Psoas muscle (tissue), 7 donors: ENCODE measurements at regions not wholly inside any gene's neighbourhood (a gene's known extent, or its start where the extent isn't known, plus 50 kb on each side); places are given as distances from the start of the nearest gene placed in this dataset.

Source experiments
- ATAC-seq, 4 donors: fragments of 200-7000 bp; cut with Tn5 transposase; one replicate each; pipeline ENCODE4 v1.9.1; 2020; ENCODE audit warnings: moderate library complexity in 3 of 4, mild to moderate bottlenecking in 2 of 4
- DNase-seq, 2 donors: peaks; one replicate each; pipeline ENCODE4 v3.0.0-alpha.2; 2020
- H3K27ac ChIP-seq: fragments of 200-600 bp; one replicate; pipeline ENCODE4 v1.8.0; 2022
- H3K27me3 ChIP-seq, 3 donors: fragments of 200-600 bp in 1 of 3; one replicate each; pipeline versions ENCODE4 v1.6.1 to v1.8.0; 2013 to 2022; ENCODE audit warnings: low read length in 2 of 3, mild to moderate bottlenecking in 2 of 3, moderate library complexity in 1 of 3; ENCODE audit not compliant: insufficient read depth in 3 of 3
- H3K36me3 ChIP-seq, 2 donors: fragments of 200-600 bp in 1 of 2; one replicate each; pipeline versions ENCODE4 v1.6.1 to v1.8.0; 2013 to 2022; ENCODE audit warnings: low read depth in 1 of 2, mild to moderate bottlenecking in 1 of 2, moderate library complexity in 1 of 2; ENCODE audit not compliant: insufficient read depth in 1 of 2
- H3K4me1 ChIP-seq: fragments of 200-600 bp; one replicate; pipeline ENCODE4 v1.8.0; 2022
- H3K4me3 ChIP-seq: fragments of 200-600 bp; one replicate; pipeline ENCODE4 v1.8.0; 2022; ENCODE audit warnings: mild to moderate bottlenecking
- H3K9me3 ChIP-seq: fragments of 200-600 bp; one replicate; pipeline ENCODE4 v1.8.0; 2022
- CTCF ChIP-seq: fragments of 200-600 bp; IDR thresholded peaks from one replicate; pipeline ENCODE4 v1.8.0; 2022; ENCODE audit warnings: antibody characterized with exemption
- WGBS, 3 donors: extraction: QIAGEN DNeasy Blood & Tissue Kit; methylation state at CpG; one replicate each; pipeline versions ENCODE4 v1.1.6 to v1.1.7; 2013; 5-methylcytosine and 5-hydroxymethylcytosine counted together
- intact Hi-C, 2 donors: fragments of 100-400 bp; cut with DNase I; formaldehyde crosslinking; loops; one replicate each; pipeline versions ENCODE4 v1.11.0 to v1.14.2; 2022
- donor health status: healthy with polysubstance abuse.
- donor health status: DM: no; HTN: no; CAD: no; lungs with moderate emphysema.
- donor health status: Bipolar disorder and iron deficiency.
- donor health status: healthy.
- donor health status: DM: yes; HTN: yes; CAD: no.
- donor health status: DM: no; HTN: no; CAD: no.
- donor health status: DM: yes; HTN: yes; CAD: no.

GRCh38 chr13:34070544-34071303 lies 252.8 kb downstream of the RFC3 start:
- H3K36me3 ChIP-seq, result no peaks in the 10 kb centered on the region
- H3K27me3 ChIP-seq, result no peaks in the 10 kb centered on the region
- WGBS, 3 donors, result 28 to 38% (median 38%) methylated on average over 2 of the region's 2 CpGs
- H3K4me3 ChIP-seq, result no peak overlapping the region
- no peaks in the 10 kb centered on the region for H3K4me1 ChIP-seq
- no peak for ATAC-seq
- H3K27ac ChIP-seq, result no peak overlapping the region
- no peaks in the 10 kb centered on the region for H3K9me3 ChIP-seq
- intact Hi-C loops, result no loop called here
- no peak for DNase-seq
- no peak for TF ChIP-seq CTCF

- Histone ChIP-seq H3K27ac (no peak overlapping the region), H3K4me3 (no peak overlapping the region), H3K36me3 (no peaks in the 10 kb centered on the region), H3K27me3 (no peaks in the 10 kb centered on the region), H3K9me3 (no peaks in the 10 kb centered on the region), H3K4me1 (no peaks in the 10 kb centered on the region)
- ATAC-seq, result no peak
- intact Hi-C loops, result loop anchor here in 1 of 2 donors (2.0 kb wide), 1 partner anchor 276 kb away; no protein-coding TSS in a partner anchor
- TF ChIP-seq CTCF, result no peak
- no peak for DNase-seq
- WGBS, 3 donors, result 96 to 97% (median 97%) methylated on average over 1 of the region's 1 CpG
Observed at GRCh38 chr13:34076319-34076718, 258.4 kb downstream of the RFC3 start.

- DNase-seq (no peak), ATAC-seq (no peak)
- TF ChIP-seq CTCF, result peak; percentile 44
- no peak overlapping the region for H3K27ac ChIP-seq
- 12 to 24% (median 18%) methylated on average over 4 of the region's 4 CpGs for WGBS, 3 donors
- H3K36me3 ChIP-seq, result no peaks in the 10 kb centered on the region
- intact Hi-C loops, result loop anchor here in 1 of 2 donors (2.0 kb wide), 1 partner anchor 276 kb away; no protein-coding TSS in a partner anchor
- no peak overlapping the region for H3K4me3 ChIP-seq
- H3K9me3 ChIP-seq, result no peaks in the 10 kb centered on the region
- no peaks in the 10 kb centered on the region for H3K4me1 ChIP-seq
- no peaks in the 10 kb centered on the region for H3K27me3 ChIP-seq
Observed at GRCh38 chr13:34076943-34077703, 259.2 kb downstream of the RFC3 start.

GRCh38 chr13:34078334-34078999 lies 260.5 kb downstream of the RFC3 start:
- no peaks in the 10 kb centered on the region for H3K4me1 ChIP-seq
- DNase-seq, result no peak
- WGBS, 3 donors, result 28 to 45% (median 30%) methylated on average over 2 of the region's 2 CpGs
- no peaks in the 10 kb centered on the region for H3K9me3 ChIP-seq
- no peaks in the 10 kb centered on the region for H3K27me3 ChIP-seq
- no peaks in the 10 kb centered on the region for H3K36me3 ChIP-seq
- TF ChIP-seq CTCF, result no peak
- intact Hi-C loops, result no loop called here
- no peak overlapping the region for H3K4me3 ChIP-seq
- no peak for ATAC-seq
- no peak overlapping the region for H3K27ac ChIP-seq
